Stimulated activated CD8-positive, alpha-beta memory T cell treated with anti-CD3 and anti-CD28 coated beads, Interleukin-2, amount 100 ng/mL, for 1 hour (primary cell): ENCODE measurements at regions not wholly inside any gene's neighbourhood (a gene's known extent, or its start where the extent isn't known, plus 50 kb on each side); places are given as distances from the start of the nearest gene placed in this dataset.
A peak's percentile ranks its signal among the peaks of the same experiment; 100 is the strongest.

Source experiments
- DNase-seq, 2 donors: peaks; one replicate each; pipeline ENCODE4 v3.0.0-alpha.2; 2020; ENCODE audit warnings: low read depth in 2 of 2

DNA sequence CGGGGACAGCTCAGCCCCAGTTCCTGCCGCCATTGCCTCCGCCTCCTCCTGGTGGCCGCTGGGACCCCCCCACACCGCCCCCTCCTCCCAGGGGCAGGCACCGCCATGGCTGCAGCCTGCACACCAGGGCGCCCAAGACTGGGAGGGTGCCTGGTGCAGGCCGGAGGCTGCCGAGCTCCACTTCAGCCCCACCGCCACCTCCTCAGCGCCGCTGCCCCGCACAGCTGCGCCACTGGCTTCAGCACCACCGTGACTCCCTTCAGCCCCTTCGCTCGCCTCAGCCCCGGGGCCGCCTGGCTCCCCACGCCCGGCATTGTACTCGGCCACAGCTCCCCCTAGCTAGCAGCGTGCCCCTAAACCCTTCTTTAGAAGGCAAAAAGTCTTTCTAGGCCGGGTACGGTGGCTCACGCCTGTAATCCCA lies 131.1 kb downstream of the CRYBB2 start:
- DNase-seq, result no peak

DNA sequence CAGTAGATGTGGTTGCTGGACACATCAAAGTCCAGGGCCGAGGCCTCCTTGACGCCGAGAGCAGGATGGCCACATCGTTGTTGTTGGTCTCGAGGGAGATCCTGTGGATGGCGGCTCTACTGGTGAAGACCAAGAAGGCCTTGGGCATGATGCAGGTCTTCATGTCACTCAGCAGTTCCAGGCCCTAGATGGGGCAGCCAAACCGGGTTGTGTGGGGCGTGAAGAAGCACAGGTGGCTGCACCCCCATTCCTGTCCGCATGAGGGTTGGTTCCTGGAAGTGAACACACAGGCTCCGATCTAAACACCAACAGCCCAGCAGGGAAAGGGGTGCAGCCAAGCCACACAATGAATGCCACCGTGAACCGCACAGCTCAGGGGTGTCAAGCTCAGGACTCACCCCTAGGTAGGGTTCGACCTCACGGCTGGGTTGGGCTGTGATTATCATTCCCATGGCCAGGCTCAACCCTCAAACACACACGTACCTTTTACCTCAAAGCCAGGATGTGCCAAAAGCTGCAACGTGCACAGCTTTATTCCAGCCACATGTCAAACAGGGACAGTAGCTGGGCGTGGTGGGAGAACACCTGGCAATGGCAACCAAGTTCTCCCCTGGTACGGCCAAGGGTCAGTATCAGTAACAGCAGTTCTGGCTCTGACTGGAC lies 132.3 kb downstream of the CRYBB2 start:
- DNase-seq, result no peak

DNA sequence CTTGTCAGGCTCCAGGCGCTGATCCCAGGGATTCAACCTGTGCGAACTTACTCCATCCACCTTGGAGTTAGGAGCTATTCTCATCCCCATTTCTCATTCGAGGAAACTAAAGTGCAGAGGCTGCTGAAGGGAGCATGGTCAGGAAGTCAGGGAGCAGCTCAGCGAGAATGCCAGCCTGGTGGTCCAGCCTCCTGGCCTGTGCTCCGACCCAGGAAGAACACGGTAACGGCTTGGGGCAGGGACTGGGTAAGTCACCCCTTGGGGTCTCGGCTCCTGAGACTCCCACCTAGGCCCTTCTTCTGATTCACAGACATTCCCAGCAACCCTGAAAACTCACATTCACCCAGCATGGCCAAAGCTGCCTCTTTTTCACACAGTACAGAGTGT lies 132.8 kb downstream of the CRYBB2 start:
- no peak for DNase-seq

DNA sequence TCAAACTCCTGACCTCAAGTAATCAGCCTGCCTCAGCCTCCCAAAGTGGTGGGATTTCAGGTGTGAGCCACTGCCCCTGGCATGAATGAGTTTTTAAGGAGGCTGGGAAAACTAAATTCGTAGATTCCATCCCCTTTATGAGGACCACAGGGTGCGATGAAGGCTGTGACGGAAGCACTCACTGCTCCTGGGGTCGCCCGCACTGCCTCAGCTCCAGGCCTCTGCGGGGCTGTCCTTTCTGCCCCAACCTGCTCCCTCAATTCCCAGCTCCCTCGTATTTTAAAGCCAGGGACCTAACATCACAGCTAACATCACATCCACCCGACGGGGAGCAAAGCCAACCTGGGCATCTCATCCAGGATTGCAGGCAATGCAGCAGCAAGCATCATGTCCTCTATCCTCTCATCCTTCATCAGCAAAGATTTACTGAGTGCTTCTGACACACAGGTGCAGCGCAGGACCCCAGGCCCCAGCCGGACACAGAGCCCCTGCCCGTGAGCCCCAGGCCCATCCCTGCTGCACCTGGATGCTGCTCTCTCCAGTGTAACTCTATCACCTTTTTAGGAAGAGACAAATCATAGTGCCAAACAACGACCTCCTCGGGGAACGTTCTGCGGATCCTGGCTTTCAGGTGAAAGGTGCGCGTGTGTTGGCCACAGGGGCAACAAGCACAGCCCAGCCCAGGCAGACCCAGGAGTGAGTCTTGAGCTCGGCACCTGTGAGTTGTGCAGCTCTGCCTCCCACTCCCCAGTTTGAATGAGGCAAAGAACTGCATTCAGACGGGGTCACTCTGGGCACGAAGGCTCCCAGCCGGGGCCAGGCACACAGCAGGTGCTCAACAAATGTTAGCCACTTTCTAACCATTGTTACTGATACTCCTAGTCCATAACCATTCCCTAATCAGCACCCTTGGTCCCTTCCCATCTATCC lies 134.3 kb downstream of the CRYBB2 start:
- DNase-seq, result no peak

DNA sequence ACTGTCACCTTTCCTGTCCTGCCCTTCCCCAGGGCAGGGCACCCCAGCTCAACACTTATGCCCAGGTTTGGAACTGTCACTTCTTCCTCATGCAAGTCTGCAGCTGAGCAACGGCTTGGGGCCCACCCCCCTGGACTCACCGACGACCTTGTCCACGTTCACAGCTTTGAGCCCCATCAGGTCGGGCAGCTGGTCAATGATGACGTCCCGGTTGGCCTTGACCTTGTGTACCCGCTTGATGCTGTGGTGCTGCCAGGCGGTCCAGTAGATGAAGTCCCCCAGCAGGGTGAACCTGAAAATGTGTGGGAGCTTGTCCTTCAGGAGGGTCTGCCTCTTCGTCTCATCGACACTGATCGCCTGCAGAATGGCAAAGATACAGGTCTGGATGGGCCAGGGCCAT lies 135.0 kb downstream of the CRYBB2 start:
- DNase-seq, result no peak

DNA sequence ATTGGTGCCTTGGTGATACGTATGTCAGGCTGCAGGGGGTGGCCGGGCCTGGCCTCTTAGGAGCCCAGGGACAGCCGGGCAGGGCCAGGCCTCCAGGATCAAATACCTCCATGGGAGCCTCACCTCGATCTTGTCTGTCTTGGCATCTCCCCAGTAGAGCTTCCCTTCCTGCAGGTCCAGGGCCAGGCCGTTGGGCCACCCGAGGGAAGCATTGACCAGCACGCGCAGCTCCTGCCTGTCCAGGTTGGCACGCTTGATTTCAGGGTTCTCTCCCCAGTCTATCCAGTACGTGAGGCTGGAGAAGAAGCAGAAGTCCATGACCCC lies 137.7 kb downstream of the CRYBB2 start:
- DNase-seq, result no peak

DNA sequence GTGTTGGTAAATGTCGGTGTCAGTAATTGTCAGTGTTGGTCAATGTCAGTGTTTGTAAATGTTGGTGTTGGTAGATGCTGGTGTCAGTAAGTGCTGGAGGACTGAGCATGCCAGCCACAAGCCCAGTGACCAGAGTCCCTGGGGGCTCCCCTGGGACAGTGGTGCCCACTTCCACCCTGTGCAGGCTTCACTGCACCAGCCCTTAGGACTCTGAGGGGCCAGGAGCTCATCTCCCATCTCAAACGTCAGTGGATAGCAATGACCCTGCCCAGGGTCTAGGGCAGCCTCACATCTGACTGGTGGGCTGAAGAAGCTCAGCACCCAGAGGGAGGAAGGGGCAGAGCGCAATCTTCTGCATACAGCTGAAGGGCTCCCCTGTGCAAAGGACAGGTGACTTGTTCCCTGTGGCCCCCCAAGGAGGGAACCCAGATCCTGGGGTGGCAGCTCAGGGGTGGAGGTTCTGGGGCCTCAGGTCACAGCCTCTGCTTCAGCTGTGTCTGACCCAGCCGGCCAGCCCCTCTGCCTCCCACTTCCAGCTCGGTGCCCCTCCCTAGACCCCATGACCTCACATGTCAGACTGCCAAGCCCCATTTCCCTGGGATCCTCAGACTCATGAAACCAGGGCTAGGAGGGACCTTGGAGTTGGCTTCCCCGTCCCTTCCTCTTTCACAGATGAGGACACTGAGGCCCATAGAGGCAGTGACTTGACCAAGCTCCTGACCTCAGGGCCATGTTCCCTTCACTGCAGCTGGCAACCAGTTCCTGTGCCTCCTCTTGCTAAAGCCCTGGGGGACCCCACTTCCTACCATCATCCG lies 138.4 kb downstream of the CRYBB2 start:
- DNase-seq, result no peak

DNA sequence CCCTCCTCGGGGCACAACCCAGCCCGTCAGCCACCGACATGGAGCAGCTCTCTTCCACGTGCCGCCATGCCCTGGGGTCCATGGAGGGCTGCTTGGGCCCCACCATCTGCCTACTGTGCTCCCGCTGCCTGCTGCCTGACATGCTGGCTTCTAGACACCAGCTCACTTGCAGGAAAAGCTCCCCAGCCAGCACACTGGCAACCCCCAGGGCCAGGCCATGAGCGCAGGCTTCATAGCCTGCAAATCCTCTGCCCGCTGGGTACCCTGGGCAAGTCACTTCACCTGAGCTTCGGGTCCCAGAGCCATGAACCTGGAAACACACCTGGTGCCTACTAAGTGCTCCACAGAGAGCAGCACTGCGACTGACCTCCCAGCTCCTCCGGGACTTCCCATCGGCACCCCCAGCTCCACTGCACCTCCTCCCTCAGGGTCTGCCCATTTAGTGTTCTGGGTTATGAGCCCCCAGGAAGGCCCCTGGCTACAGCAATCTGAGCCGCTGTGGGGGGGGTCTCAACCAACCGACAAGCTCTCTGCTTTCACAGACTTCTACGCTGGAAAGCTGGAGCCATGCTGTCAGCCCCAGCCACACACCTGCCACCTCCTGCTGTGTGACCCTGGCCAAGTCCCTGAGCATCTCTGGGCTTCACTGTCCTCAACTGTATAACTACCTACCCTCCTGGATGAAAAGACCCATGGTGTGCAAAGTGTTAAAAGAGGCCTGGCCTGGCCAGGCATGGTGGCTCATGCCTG lies 139.2 kb downstream of the CRYBB2 start:
- no peak for DNase-seq

DNA sequence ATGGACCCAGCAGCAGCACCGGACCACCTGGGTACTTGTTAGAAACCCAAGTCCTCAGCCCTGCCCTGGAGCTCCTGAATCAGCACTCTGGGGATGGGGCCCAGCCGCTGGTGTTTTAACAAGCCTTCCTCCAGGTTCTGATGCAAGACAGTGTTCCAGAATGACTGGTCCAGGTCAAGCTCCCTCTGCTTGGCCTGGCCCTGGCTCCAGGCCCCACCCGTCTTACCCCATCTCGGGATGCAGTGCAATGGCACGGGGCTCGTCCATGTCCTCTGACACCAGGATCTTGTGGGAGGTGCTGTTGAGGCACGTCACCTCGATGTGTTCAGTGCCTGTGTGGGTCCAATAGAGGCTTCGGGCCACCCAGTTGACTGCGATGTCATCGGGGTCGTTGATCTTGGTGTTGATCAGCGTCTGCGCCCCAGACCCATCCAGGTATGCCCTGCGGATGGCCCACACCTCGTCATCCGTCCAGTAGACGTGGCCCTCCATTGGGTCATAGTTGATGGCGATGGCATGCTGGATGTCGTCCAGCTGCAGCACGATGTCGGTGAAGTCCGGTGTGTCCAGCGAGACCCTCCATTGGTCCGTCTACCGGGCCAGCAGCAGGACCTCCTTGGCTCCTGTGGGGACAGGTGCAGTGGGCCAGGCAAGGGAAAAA lies 140.3 kb downstream of the CRYBB2 start:
- no peak for DNase-seq

DNA sequence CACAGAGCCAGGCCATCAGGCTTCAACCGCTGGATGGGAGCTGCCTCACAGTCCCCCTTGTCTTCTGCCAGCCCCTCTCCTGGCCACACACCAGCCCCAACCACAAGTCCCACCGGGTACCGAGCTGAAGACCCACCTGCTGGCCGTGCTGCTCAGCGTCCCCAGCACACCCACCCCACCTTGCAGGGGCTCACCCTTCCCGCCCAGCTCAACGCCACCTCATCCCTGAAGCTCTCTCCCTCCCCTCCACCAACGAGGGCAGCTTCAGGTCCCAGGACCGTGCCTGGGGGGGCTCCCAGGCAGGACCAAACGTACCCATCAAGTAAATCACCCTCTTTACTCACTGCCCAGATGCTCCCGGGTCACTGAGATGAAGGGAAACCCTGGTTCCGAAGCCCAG lies 141.0 kb downstream of the CRYBB2 start:
- no peak for DNase-seq

DNA sequence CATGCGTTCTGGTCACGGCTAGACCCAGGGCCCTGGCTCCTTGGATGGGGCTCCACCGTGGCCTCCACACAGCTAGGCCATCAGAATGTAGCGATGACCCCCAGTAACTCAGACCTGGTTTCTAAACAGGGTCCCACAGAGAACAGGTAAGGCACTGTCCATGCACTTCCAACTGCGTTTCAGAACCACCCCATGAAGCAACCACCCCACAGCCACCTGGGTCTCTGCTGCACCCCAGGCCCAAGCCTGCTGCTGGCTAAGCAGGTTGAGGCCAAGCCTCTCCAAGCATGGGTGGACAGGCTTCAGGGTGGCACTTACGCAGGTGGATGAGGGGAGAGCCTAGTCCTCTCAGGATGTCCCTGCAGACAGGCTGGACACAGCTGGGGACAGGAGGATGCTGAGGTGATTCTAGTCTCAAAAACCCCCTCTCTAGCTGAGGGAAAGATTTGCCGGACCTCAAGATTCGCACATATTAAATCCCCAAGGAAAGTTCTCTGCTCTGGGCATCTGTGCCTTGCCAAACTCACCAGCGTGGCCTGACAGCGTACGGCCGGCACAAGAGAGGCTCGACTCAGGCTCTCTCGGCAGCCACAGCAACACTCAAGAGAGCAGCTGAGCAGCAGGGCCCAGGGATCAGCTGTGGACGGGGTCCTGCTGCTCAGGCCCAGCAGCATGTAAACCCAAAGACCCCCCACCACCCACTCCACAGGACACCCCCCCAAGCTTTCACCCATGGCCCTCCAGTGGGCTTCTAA lies 141.6 kb downstream of the CRYBB2 start:
- no peak for DNase-seq

DNA sequence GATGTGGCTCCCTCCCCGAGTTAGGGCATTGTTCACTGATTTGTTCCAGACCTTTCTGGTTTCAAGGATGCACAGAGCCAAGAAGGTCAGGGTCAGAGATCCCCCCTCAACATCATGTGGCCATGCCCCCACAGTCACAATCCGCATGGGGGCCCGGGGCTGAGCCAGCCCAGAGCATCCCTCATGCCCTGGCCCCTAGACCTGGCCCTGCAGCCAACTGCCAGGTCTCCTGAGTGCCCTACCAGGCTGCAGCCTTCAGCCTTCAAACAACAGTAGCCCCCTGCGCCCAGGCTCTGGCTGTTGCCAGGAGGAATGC lies 142.4 kb downstream of the CRYBB2 start:
- no peak for DNase-seq

DNA sequence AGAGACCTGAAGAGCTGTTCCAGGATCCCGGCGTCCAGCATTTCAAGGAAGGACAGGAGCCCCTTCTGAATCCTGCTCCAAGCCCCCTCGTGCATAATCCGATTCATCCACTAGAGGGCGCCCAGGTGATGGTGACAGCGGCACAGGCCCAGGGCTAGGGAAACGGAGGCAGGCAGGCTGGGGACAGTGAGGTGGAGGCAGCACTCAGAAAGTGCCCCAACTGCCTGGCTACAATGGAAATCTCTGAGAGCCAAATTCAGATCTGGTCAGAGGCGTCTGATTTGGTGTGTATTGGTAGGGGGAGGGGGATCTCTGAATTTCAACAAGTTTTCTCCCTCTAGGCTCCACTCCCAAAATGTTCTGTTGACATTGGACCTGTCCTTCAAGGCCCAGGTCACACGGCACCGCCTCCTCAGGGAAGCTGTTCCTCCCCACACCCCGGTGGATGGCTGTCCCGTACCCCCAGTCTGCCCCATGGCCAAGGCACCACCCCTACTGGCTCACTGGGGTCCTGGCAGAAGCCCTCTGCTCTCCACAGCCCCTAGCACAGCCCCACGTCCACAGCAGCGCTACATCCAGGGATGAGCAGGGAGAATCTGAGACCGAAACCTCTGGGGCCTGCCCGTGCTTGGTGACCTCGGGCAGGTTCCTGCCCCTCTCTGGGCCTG lies 142.9 kb downstream of the CRYBB2 start:
- peak; percentile 22 to 45 for DNase-seq

DNA sequence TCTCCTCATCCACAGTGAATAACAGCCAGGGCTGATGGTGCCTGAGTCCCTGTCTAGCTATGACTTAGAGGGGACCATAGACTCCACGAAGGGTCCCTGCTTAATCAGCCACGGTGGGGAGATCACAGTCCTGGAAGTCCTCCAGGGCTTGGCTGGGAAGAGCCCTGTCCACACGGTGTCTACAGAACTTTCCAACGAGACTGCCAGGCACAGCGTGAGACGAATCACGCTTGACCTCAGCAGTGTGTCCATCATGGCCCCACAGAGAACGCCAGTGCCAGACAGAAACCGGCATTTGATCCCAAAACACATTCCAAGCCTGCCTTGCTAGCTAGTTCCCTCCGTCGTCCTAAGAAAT lies 143.4 kb downstream of the CRYBB2 start:
- DNase-seq, result no peak

DNA sequence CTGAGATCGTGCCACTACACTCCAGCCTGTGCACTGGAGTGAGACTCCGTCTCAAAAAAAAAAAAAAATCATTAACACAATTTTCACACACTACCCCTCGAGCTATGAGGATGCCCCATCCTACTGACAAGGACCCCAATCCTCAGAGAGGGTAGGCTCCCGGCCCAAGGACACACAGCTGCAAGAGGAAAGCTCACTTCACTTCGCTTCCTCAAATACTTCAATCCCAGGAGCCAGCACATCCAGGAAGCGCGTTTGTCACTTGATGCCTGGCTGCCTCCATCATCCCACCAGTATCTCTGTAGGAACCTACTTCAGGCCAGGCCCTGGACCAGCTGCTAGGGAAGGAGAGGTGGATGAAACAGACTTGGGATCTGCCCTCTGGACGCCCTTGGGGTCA lies 144.0 kb downstream of the CRYBB2 start:
- no peak for DNase-seq

DNA sequence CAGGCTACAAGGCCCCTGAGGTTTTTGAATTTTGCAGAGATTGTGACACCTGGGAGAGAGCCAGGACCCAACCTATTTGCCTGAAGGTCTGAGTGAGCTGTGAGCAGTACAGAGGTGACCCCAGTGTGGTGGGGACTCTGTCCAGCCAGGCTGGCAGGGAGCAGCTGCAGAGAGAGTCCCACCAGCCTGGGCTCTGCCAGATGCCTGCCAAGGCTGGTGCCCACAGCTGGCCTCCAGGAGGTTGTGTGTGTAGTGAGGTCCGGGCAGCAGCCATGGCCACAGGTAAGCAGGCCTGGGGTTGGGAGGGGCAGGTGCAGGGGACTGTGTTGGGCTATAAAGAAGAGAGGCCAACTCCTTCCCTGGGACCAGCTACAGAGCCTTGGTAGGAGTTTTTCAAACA lies 144.8 kb downstream of the CRYBB2 start:
- no peak for DNase-seq

DNA sequence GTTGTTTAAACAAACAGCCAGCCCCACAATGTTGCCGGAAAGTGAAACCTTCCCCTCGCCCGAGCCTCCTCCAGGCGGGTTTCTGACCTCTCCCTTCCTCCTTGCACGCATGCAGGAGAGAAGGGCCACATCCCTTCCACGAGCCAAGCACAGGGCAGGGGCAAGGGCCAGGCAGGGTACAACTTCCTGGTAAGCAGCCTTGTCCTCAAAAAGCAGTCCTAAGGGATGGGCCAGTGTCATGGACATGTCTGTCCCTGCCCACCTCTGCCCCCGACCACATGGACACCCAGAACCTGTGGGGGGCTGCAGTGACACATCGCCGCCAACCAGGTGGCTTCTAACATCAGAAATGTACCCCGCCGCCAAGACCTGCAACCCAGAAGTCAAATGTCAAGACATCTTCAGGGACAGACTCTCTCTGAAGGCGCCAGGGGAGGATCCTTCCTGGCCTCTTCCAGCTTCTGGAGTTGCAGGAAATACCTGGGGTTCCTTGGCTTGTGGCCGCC lies 145.3 kb downstream of the CRYBB2 start:
- DNase-seq, result no peak

DNA sequence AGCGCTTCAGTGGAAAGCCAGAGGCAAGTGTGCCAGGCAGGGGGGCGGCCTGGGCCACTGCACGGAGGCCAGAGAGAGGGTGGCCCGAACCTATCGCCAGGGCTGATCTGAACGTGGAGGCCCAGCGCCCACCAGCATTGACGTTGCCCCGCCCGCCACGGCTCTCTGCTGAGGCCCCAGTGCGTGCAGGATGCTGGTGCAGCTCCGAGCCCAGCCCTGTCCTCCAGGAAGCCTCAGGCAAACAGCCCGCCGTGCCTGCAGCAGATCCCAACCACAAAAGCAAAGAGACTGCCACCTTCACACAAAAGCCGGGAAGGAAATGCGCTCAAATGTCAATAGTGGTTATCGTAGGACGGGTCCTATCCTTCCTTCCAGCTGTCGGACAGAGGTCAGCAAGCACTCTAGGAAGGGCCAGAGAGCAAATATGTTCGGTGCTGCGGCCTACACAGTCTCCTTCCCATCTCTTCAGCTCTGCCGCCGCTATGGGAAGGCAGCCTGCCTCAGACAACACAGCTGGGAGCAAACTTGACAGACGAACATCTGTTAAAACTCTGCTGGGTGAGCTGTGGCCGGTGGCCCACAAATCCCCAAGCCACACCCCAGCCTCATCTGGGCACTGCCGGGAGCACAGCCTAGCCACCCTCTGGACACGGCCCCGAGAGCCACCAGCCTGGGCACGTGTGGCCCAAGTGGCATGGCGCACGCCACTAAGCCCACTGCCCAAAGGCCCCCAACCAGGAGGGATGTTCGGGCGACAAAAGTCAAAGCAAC lies 146.2 kb downstream of the CRYBB2 start:
- no peak for DNase-seq

DNA sequence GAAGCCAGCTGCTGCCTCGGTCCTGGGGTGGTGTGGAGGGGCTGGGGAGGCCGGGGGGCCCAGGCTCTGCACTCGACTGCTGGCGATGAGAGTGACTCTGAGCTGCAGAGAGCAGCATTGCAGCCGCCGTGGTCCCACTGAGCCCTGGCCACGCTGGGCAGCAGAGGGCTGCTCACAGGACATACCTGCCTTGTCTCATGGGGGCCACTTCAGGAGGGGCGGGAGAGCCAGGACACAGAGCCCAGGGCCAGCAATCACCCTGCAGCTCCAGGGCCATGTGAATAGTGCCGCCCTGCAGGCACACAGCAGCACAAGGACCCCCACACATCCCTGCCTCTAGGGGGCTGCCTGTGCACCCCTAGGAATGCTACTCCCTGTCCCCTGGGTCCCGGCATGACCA lies 147.0 kb downstream of the CRYBB2 start:
- DNase-seq, result no peak
